WTC11 (cell line): ENCODE measurements at regions not wholly inside any gene's neighbourhood (a gene's known extent, or its start where the extent isn't known, plus 50 kb on each side); places are given as distances from the start of the nearest gene placed in this dataset.

ENCODE experiments used
- ATAC-seq: fragments of 200-7000 bp; cut with Tn5 transposase; 2 replicates; pipeline ENCODE4 v1.10.0; 2021; ENCODE audit warnings: mild to moderate bottlenecking, moderate library complexity
- CTCF ChIA-PET: fragments of 300-600 bp; sonication (Branson Sonifier 250); formaldehyde crosslinking; loops from one replicate; lab custom pipeline; 2021; ENCODE audit warnings: antibody characterized with exemption; lab: Charles Lee
- POLR2A ChIA-PET: fragments of 350-600 bp; sonication (Branson Sonifier 250); formaldehyde crosslinking; loops from one replicate; lab custom pipeline; 2021; ENCODE audit warnings: antibody characterized with exemption; lab: Charles Lee
- DNase-seq: peaks from one replicate; pipeline ENCODE4 v3.0.0; 2021; ENCODE audit warnings: low spot score
- H3K27ac Mint-ChIP-seq: 2 replicates; pipeline ENCODE4 v1.8.0; 2021; ENCODE audit warnings: mixed read lengths
- H3K27me3 Mint-ChIP-seq: 2 replicates; pipeline ENCODE4 v1.8.0; 2021; ENCODE audit warnings: low read depth, mild to moderate bottlenecking, moderate library complexity, mixed read lengths
- H3K36me3 Mint-ChIP-seq: 2 replicates; pipeline ENCODE4 v1.8.0; 2021; ENCODE audit warnings: mixed read lengths
- H3K4me1 Mint-ChIP-seq: 2 replicates; pipeline ENCODE4 v1.8.0; 2022; ENCODE audit warnings: mixed read lengths
- H3K4me3 Mint-ChIP-seq: 2 replicates; pipeline ENCODE4 v1.8.0; 2021; ENCODE audit warnings: mild to moderate bottlenecking, moderate library complexity, mixed read lengths
- H3K9me3 Mint-ChIP-seq: 2 replicates; pipeline ENCODE4 v1.8.0; 2021; ENCODE audit warnings: mixed read lengths
- ARID4B ChIP-seq: sonication (generic); formaldehyde crosslinking; IDR thresholded peaks from 2 replicates; pipeline ENCODE4 v1.8.0; 2023; ENCODE audit warnings: missing genetic modification reagents, mild to moderate bottlenecking, borderline replicate concordance
- CREM ChIP-seq: sonication (generic); formaldehyde crosslinking; IDR thresholded peaks from 2 replicates; pipeline ENCODE4 v1.8.1; 2022; ENCODE audit warnings: mild to moderate bottlenecking, missing genetic modification reagents, moderate library complexity
- ETV6 ChIP-seq: sonication (generic); formaldehyde crosslinking; IDR thresholded peaks from 2 replicates; pipeline ENCODE4 v1.8.1; 2022; ENCODE audit warnings: mild to moderate bottlenecking, missing genetic modification reagents
- GRHL2 ChIP-seq: fragments of 250-450 bp; sonication (Bioruptor Pico); IDR thresholded peaks from 2 replicates; pipeline ENCODE4 v1.8.0; 2022; ENCODE audit warnings: mild to moderate bottlenecking, moderate library complexity; ENCODE audit not compliant: insufficient replicate concordance, severe bottlenecking
- GTF2I ChIP-seq: fragments of 250-450 bp; sonication (Bioruptor Pico); conservative IDR thresholded peaks from 2 replicates; pipeline ENCODE4 v1.4.0; 2021; ENCODE audit warnings: mild to moderate bottlenecking
- KAT7 ChIP-seq: sonication (generic); formaldehyde crosslinking; IDR thresholded peaks from 2 replicates; pipeline ENCODE4 v1.8.1; 2023; ENCODE audit warnings: missing genetic modification reagents, mild to moderate bottlenecking, borderline replicate concordance
- OVOL2 ChIP-seq: fragments of 250-450 bp; sonication (Bioruptor Pico); IDR thresholded peaks from 2 replicates; pipeline ENCODE4 v1.9.0; 2021; ENCODE audit warnings: mild to moderate bottlenecking, borderline replicate concordance
- PRRX2 ChIP-seq: fragments of 250-450 bp; sonication (Bioruptor Pico); IDR thresholded peaks from 2 replicates; pipeline ENCODE4 v1.8.0; 2021; ENCODE audit warnings: mild to moderate bottlenecking
- SMAD3 ChIP-seq: sonication (generic); formaldehyde crosslinking; IDR thresholded peaks from 2 replicates; pipeline ENCODE4 v1.8.0; 2022; ENCODE audit warnings: missing genetic modification reagents, mild to moderate bottlenecking, borderline replicate concordance
- ZMAT4 ChIP-seq: fragments of 250-450 bp; sonication (Bioruptor Pico); IDR thresholded peaks from 2 replicates; pipeline ENCODE4 v1.9.0; 2021; ENCODE audit warnings: mild to moderate bottlenecking
- ZNF396 ChIP-seq: fragments of 250-450 bp; sonication (Bioruptor Pico); IDR thresholded peaks from 2 replicates; pipeline ENCODE4 v1.8.0; 2021; ENCODE audit warnings: mild to moderate bottlenecking, moderate library complexity, borderline replicate concordance
- TF ChIP-seq, protein P1 (sequence below): sonication (generic); formaldehyde crosslinking; IDR thresholded peaks from 2 replicates; pipeline ENCODE4 v1.8.1; 2023; ENCODE audit warnings: mild to moderate bottlenecking, moderate library complexity, missing genetic modification reagents
- TF ChIP-seq, protein P2 (sequence below): sonication (generic); formaldehyde crosslinking; IDR thresholded peaks from 2 replicates; pipeline ENCODE4 v1.8.0; 2022; ENCODE audit warnings: mild to moderate bottlenecking, missing genetic modification reagents
- TF ChIP-seq, protein P3 (sequence below): sonication (generic); formaldehyde crosslinking; IDR thresholded peaks from 2 replicates; pipeline ENCODE4 v1.8.0; 2022; ENCODE audit warnings: mild to moderate bottlenecking, missing genetic modification reagents
- TF ChIP-seq, protein P4 (sequence below): sonication (generic); formaldehyde crosslinking; IDR thresholded peaks from 2 replicates; pipeline ENCODE4 v1.8.1; 2022; ENCODE audit warnings: low read depth, missing genetic modification reagents, borderline replicate concordance
- TF ChIP-seq, protein P5 (sequence below): sonication (generic); formaldehyde crosslinking; IDR thresholded peaks from 2 replicates; pipeline ENCODE4 v1.8.1; 2023; ENCODE audit warnings: mild to moderate bottlenecking, missing genetic modification reagents, moderate library complexity
- TF ChIP-seq, protein P6 (sequence below): fragments of 250-450 bp; sonication (Bioruptor Pico); conservative IDR thresholded peaks from 2 replicates; pipeline ENCODE4 v1.9.0; 2021; ENCODE audit warnings: mild to moderate bottlenecking
- TF ChIP-seq, protein P7 (sequence below): sonication (generic); formaldehyde crosslinking; IDR thresholded peaks from 2 replicates; pipeline ENCODE4 v1.8.1; 2023; ENCODE audit warnings: mild to moderate bottlenecking, missing genetic modification reagents, moderate library complexity

- TF ChIP-seq, protein P1, sequence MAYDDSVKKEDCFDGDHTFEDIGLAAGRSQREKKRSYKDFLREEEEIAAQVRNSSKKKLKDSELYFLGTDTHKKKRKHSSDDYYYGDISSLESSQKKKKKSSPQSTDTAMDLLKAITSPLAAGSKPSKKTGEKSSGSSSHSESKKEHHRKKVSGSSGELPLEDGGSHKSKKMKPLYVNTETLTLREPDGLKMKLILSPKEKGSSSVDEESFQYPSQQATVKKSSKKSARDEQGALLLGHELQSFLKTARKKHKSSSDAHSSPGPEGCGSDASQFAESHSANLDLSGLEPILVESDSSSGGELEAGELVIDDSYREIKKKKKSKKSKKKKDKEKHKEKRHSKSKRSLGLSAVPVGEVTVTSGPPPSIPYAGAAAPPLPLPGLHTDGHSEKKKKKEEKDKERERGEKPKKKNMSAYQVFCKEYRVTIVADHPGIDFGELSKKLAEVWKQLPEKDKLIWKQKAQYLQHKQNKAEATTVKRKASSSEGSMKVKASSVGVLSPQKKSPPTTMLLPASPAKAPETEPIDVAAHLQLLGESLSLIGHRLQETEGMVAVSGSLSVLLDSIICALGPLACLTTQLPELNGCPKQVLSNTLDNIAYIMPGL (CRISPR knock-in tag) = no peak
- TF ChIP-seq, protein P2, sequence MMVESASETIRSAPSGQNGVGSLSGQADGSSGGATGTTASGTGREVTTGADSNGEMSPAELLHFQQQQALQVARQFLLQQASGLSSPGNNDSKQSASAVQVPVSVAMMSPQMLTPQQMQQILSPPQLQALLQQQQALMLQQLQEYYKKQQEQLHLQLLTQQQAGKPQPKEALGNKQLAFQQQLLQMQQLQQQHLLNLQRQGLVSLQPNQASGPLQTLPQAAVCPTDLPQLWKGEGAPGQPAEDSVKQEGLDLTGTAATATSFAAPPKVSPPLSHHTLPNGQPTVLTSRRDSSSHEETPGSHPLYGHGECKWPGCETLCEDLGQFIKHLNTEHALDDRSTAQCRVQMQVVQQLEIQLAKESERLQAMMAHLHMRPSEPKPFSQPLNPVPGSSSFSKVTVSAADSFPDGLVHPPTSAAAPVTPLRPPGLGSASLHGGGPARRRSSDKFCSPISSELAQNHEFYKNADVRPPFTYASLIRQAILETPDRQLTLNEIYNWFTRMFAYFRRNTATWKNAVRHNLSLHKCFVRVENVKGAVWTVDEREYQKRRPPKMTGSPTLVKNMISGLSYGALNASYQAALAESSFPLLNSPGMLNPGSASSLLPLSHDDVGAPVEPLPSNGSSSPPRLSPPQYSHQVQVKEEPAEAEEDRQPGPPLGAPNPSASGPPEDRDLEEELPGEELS (CRISPR knock-in tag) = no peak
- TF ChIP-seq, protein P3, sequence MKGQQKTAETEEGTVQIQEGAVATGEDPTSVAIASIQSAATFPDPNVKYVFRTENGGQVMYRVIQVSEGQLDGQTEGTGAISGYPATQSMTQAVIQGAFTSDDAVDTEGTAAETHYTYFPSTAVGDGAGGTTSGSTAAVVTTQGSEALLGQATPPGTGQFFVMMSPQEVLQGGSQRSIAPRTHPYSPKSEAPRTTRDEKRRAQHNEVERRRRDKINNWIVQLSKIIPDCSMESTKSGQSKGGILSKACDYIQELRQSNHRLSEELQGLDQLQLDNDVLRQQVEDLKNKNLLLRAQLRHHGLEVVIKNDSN (CRISPR knock-in tag) = no peak
- TF ChIP-seq ARID4B (no peak), SMAD3 (CRISPR knock-in tag) (no peak), GRHL2 (CRISPR knock-in tag) (no peak)
These were observed 216.5 kb upstream of the DKK2 start (continued) for GRCh38 chr4:107252571-107252970.

GRCh38 chr4:107248571-107248970, 212.5 kb upstream of the DKK2 start:
- no peak for ATAC-seq
- no peak overlapping the region for H3K27ac Mint-ChIP-seq
- H3K36me3 Mint-ChIP-seq = no peaks in the 10 kb centered on the region
- no peak overlapping the region for H3K4me3 Mint-ChIP-seq
- no peak for DNase-seq
- ChIA-PET CTCF (no interaction called here), POLR2A (no interaction called here)
- H3K4me1 Mint-ChIP-seq = no peaks in the 10 kb centered on the region
- no peaks in the 10 kb centered on the region for H3K9me3 Mint-ChIP-seq
- H3K27me3 Mint-ChIP-seq = no peaks in the 10 kb centered on the region
- no peak for TF ChIP-seq ZMAT4
- TF ChIP-seq ETV6 (CRISPR knock-in tag) = no peak
- TF ChIP-seq, protein P4, sequence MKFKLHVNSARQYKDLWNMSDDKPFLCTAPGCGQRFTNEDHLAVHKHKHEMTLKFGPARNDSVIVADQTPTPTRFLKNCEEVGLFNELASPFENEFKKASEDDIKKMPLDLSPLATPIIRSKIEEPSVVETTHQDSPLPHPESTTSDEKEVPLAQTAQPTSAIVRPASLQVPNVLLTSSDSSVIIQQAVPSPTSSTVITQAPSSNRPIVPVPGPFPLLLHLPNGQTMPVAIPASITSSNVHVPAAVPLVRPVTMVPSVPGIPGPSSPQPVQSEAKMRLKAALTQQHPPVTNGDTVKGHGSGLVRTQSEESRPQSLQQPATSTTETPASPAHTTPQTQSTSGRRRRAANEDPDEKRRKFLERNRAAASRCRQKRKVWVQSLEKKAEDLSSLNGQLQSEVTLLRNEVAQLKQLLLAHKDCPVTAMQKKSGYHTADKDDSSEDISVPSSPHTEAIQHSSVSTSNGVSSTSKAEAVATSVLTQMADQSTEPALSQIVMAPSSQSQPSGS (CRISPR knock-in tag) = no peak
- TF ChIP-seq ZNF396 (CRISPR knock-in tag) = no peak
- TF ChIP-seq, protein P5, sequence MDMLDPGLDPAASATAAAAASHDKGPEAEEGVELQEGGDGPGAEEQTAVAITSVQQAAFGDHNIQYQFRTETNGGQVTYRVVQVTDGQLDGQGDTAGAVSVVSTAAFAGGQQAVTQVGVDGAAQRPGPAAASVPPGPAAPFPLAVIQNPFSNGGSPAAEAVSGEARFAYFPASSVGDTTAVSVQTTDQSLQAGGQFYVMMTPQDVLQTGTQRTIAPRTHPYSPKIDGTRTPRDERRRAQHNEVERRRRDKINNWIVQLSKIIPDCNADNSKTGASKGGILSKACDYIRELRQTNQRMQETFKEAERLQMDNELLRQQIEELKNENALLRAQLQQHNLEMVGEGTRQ = no peak
- TF ChIP-seq GTF2I (CRISPR knock-in tag) = no peak
- TF ChIP-seq CREM (CRISPR knock-in tag) = no peak
- TF ChIP-seq OVOL2 (CRISPR knock-in tag) = no peak
- TF ChIP-seq, protein P1 (CRISPR knock-in tag) = no peak
- TF ChIP-seq, protein P6, sequence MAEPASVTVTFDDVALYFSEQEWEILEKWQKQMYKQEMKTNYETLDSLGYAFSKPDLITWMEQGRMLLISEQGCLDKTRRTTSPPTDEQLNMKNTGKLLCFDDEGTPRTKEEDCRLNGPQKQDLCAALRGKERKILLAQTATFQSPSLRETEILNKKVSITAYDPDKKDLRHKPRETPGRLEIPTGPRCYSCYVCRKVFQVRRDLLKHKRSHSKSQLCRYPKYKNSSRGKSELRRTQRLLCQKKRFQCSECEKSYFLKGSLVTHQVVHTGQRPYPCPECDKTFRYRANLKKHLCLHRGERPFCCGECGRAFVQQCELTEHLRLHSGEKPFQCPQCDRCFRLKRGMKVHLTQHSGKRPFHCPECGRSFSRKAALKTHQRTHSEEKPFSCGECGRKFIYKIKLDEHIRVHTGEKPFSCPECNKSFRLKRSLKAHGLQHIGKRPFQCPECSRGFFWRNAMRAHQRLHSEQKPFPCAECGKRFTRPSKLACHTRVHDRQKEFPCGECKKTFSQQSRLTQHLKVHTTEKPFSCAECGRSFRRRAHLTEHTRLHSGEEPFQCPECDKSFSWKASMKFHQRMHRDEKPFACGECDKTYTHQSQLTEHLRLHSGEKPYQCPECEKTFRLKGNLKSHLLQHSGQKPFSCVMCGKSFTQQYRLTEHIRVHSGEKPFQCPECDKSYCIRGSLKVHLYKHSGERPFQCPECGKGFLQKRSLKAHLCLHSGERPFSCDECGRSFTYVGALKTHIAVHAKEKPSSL (CRISPR knock-in tag) = no peak
- TF ChIP-seq PRRX2 (CRISPR knock-in tag) = no peak
- no peak for TF ChIP-seq KAT7 (CRISPR knock-in tag)
- TF ChIP-seq, protein P7, sequence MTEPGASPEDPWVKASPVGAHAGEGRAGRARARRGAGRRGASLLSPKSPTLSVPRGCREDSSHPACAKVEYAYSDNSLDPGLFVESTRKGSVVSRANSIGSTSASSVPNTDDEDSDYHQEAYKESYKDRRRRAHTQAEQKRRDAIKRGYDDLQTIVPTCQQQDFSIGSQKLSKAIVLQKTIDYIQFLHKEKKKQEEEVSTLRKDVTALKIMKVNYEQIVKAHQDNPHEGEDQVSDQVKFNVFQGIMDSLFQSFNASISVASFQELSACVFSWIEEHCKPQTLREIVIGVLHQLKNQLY (CRISPR knock-in tag) = no peak
